ENCODE measurements at regions not wholly inside any gene's neighbourhood (a gene's known extent, or its start where the extent isn't known, plus 50 kb on each side); places are given as distances from the start of the nearest gene placed in this dataset.
"Not testable (repeated sequence)": the region's sequence is repeated elsewhere in the genome, so short reads cannot be mapped to it uniquely, and the experiment has no call there.

DNA sequence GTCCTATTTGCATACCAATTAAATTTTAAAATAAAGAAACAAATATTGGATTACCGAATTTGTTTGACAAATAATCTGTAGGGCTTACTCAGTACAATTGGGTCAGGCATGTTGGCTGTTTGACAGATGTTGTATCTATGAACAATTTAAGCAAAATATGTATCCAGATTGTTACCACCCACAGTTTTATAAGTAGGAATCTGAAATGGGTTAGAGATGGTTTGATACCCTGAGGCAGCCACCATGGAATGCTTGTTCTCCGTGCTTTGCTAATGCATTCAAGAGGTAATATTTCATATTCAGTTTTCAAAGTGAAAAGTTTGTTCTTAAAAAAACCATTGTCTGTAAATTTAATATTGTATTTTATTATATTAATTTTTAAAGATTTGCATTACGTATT, 285.1 kb upstream of the ARRDC3 start:
- DNase-seq, result no peak

DNA sequence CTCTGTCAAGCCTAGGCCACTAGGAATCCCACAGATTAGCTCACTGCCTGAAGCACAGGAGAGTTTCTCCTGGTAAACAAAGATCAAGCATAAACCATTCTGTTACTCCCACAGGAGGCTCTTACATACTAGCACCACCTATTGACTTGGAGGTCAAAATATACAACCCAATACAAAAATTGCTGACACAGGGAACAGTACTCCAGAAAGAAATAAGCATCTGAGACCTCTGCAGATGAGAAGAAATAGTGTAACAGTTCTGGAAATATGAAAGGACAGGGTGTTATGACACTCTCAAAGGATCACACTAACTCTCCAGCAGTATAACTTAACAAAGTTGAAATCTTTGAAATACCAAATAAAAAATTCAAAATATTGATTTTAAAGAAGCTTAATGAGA, 269.6 kb upstream of the ARRDC3 start:
- DNase-seq, result no peak

DNA sequence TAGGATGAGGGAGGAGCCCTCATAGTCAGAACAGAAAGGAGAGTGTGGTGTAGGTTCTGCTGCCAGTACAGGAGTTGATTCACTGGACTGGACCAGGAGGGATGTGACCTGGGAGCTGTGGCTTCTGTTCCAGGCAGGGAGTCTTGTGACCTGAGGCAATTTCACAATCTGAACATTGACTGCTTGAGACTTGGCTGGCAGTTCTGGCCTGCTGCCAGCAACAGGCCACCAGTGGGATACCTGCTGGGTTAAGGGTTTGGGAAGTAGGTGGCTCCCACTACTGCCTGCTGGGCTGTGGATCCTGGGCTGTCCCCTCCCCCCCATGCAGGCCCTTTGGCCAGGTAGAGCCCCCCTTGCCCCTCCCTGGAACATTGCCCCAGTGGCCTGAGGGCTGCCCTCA, 268.6 kb upstream of the ARRDC3 start:
- no peak for DNase-seq

DNA sequence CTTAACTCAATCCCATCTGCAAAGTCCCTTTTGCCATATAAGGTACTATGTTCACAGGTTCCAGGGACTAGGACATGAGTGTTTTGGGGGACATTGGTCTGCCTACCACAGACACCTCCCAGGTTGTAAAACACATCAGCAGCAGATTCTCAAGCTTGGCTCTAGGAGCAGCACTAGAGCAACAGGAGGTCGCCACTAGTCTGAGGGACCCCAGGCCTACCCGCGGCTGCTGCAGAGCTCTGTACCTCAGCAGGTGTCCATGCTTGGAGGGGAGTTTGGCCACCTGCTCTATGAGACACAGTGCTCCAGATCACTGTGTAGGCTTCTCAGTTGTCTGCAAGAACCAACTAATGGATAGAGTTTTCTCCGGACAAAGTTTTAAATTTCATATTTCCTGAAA, 262.2 kb upstream of the ARRDC3 start:
- DNase-seq, result no peak

DNA sequence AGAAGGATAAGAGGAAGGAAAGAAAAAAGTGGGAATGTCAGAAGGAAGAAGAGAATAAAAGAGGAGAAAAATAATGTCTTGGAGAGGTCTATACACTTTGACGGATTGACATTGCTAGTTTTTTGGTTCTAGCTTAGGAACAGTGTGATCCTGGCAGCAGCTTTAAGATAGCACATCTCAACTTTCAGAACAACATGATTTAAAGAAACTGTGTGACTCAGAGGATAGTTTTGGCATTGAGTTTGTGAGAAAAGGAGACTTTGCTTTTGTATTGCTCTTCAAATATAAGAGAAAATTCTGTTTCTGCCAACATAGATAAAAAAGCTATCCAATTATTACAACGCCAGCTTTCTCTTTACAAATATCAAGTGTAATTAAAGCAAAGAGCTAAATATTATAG, 260.7 kb upstream of the ARRDC3 start:
- DNase-seq, result no peak

DNA sequence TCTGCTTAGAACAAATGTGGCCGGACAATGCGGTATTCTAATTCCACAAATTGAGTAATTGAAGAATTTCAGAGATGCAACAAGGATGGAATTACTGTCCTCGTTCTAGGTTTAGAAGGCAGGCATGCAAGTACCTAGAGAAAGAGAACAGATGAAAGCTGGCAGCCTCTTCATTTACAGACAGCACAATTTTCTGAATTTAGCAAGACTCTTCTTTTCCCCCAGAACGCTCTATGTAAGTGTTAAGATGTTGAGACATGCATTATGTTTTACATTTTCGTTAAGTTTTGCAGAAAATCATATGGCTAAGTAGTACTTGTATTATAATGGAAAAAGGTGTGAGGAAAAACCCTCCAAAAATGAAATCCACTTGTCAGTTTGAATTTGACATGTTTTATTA, 259.5 kb upstream of the ARRDC3 start:
- no peak for DNase-seq

DNA sequence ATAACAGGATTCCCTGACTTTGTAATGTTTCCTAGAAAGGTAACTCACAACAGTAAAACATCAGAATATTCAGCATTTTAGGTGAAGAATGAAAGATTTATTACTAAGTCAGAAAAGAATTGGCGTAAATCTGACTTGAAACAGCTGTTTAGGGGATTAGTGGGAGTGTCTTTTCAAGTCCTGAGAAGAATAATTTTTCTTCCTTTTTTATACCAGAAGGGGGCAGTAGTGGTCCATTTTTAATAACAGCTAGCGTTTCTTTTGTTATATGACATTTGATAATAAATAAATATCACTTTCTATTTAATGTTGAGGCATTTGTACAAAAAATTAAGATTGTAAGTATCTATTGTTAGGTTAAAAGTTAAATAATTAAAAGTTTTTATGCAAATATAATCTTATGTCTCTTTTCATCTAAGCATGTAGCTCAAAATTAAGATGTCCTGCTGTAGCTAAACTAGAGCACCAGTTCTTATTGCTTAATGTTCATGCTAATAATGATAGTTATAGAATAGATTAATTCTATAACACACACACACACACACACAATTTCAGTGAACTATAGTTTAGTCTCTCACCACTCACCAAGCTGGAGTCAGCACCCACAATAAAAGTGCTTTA, 258.7 kb upstream of the ARRDC3 start:
- peak in 1 of 56 donors; percentile 10 for DNase-seq

DNA sequence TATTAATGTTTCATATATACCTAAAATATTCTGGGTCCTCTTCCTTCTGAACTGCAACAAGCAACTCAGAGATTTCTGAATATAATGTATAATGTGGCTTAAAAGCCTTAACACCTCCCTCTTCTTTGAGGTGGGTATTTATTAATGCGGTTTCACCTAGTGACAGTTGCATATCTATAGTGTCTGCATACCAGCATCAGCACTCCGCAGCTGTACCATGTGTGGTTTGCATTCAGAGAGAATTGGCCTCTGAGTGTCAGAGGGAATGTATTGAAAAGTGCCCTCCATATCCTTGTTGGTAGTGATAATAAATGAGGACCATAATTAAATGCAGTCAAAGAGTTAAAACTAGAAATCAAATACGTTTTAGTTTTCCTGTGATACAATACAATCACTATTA, 256.6 kb upstream of the ARRDC3 start:
- no peak for DNase-seq

DNA sequence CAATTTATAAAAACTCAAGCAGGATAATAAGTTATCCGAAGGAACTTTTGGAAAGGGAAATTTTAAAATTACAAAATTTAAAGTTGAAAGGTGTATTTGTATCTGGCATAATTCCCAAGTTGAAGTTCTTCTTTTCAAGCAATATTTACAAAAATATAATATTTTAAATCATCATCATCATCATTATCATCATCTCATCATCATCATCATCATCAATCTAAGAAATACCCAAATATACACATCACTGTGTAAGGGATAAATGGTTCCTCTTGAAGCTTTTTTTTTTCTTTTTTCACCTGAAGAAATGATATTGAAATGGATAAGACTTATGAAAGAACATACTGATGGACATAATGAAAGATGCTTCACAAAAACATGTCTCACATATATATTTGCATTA, 254.9 kb upstream of the ARRDC3 start:
- DNase-seq, result no peak

DNA sequence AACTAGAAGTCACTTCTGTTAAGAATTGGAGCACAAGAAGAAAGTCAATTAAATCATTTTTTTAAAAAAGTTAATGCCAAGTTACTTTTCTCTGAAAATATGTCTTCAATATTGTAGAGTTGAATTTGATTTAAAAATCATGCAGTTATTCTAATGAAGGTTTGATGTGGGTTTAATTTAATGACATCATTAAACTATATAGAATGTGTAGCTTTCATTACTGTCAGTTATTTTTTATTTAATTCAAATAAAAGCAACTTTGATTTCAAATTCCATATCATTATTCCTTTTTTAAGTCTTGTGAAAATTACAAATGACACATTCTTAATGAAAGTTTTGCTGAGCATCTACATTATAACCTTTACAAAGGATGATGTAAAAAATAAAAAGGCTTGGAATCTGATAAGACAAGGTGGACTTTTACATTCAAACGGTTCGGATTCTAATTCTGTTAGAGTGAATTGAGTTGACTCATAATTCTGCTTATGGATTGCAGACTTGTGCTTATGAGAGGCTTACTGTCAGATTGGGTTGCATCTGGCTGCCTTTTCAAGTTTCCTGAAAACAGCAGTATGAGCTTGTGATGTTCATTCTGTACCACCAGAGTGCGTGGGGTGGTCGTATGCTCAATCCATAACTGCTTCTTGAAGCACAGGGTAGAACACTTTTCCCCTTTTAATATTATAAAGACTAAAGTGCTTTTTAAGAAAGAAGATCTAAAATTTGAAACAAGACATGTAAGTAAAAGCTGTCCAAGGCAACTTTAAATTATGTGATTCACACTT, 253.0 kb upstream of the ARRDC3 start:
- no peak for DNase-seq

DNA sequence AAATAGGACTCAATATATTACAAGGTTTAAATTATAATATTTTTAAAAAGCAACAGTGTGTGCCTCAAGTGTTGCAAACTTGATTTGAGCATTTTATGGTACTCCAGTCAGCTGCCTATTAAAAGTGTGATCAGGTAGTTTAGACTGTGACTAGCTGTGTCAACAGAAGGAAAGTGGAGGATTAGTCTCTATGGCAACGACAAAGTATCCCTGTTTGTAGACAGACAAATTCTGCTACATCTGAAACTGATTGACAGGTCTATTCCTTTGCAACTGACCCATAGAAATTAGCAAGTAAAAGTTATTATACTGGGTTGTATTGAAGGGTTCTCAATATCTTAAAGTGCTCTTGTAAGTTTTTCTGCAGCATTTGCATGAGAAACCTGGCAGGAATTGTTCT, 249.8 kb upstream of the ARRDC3 start:
- no peak for DNase-seq

DNA sequence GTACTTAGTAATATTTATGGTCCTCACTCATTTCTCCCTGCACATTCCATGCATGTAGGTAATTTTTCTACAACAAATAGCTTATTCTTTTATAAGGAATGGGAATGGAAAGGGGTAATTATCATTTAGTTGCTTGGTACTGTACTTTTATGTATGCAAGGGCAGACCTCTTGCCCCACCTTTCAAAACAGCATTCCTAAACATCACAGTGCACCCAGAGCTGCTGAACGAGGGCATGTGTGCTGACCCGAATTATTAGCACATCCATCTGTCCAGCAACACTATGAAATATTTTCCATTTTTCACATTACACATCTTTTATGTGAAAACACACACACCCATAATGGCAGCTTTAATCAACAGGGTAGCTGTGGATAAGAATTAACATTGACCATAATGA, 228.6 kb upstream of the ARRDC3 start:
- DNase-seq, result no peak

DNA sequence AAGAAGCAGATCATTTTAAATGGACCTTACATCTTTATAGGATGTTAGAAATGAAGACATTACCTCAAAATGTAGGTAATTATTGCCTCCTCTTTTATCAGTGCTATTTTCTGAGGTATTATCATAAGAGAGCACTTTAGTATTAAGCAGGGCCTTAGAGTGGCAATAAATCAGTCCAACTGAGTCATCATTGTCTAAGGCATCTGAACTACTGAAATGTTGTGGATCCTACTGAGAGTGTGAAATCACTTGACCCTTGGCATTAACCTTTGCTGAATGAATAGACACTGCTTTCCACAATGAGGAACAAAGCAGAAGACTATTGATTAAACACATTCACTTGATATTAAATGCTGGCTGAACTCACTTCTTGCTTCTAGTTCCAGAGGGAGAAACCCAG, 224.6 kb upstream of the ARRDC3 start:
- DNase-seq, result no peak

DNA sequence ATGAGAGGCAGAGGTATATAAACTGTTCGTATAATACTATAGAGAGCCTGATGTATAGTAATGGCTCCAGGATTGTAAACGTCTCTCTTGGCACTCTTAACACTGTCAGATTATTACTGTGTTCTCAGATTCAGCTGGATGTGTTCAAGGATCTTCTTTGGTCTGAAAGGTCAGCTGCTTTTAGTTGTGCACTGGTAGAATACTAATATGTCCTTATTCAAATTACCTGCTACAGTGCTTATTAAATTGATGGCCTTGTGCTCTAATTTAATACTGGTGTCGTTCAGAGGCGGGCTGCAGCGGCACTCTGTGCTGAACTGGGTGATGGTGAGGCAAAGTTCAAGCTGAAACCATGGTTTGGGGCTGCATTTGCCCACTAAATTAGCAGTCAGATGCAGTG, 216.7 kb upstream of the ARRDC3 start:
- no peak for DNase-seq

DNA sequence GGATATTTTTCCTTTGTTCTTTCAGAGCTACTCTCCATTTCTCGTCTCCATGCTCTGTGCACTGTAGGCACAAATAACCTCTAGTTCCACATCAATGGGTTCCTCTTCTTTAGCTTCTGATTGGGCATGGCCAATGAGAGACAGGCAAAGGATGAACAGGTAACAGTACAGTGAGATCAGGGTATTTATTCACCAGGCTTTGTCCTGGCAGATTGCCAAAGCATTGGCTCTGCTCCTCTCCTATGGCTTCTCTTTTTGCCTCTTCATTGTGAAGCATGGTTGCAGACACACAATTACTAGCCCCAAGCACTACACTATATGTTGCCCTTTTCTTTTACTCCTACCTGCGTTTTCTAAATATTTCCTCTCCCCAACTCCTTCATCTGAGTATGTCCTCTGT, 215.1 kb upstream of the ARRDC3 start:
- DNase-seq, result no peak

DNA sequence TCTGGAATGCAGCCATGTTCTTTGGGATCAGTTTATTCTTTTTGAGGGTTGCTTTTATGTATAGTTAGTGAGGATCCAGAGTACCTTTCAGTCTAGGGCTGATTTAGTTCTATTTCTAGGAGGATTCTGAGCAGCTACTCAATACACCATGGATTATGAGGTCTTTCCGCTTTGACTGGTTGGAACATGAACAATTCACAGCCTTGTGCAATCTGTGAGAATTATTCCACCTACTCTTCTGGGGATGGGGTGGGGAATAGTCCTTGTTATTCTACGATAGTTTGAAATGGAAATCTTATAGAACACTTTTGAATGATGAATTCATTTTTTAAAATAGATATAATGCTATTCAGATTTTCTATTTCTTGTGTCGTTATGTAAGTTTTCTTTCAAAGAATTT, 212.3 kb upstream of the ARRDC3 start:
- DNase-seq, result no peak

DNA sequence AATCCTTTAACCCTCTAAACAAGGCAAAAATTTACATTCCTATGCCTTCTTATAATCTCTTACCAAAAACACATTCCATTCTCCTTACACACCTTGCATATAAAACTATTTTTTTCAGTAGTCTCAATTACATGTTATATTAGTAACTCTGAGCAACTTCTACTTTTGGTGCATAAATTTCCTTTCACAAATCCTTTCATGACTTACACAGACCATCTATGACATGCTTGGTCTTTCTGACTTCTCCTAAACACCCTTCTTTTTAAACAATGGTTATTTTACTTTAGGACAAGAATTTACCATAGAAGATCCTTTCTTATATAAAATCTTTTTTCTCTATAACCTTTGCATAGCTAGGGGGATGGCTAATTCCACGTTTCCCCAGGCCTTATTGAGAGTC, 208.0 kb upstream of the ARRDC3 start:
- no peak for DNase-seq

DNA sequence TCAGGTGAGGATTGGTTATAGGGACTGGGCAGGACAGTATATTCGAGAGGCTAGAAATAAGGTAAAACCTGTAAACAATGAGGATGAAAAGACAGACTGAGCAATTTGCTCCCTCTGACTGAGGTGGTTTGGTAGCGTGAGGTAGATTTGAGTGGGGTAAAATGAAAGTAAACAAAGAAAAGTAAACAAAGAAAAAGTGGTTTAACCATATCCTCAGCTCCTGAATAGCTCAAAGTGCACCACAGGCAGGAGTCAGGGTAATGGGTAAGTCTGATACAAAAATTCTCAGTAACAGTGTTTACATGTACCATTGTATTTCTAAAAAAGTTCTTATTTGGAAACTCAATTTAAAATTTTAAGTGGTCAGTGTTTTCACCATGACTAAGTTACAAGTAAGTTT, 203.1 kb upstream of the ARRDC3 start:
- DNase-seq, result no peak

DNA sequence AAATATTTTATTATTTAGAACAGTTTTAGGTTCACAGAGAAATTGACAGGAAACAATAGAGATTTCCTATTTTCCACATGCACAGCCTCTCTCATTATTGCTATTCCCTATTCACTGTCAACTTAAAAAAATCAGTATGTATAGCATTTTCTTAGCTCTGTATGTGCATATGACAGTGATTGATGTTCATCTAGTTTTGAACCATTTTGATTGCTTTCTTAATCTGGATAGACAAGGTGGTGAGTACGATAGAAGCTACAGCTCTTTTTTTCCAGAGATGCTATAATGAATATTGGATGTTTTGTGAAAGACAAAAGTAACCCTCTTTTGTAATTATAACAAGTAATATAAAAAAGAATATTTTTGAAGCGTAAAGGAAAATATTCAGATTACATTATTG, 201.2 kb upstream of the ARRDC3 start:
- DNase-seq, result no peak

DNA sequence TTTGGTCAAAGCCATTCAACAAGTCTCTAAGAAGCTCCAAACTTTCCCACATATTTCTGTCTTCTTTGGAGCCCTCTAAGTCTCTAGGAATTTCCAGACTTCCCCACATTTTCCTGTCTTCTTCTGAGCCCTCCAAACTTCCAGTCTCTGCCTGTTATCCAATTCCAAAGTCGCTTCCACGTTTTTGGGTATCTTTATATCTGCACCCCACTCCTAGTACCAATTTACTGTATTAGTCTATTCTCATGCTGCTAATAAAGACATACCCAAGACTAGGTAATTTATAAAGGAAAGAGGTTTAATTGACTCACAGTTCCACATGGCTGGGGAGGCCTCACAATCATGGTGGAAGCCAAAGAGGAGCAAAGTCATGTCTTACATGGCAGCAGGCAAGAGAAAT, 182.9 kb upstream of the ARRDC3 start:
- not testable (repeated sequence) for DNase-seq

DNA sequence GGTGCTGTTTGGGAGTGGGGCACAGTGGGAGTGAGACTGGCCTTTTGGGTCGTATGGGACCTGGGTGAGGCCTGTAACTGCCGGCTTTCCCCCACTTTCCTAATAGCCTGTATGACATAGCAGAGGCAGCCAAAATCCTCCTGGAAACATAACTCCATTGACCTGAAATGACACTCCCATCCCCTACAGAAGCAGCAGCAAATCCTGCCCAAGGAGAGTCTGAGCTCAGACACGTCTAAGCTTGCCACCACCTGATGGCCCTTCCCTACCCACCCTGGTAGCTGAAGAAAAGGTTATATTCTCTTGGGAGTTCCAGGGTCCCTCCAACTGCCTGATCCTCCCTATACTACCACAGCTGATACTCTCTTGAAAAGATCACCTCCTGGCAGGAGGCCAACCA, 179.8 kb upstream of the ARRDC3 start:
- no peak for DNase-seq

DNA sequence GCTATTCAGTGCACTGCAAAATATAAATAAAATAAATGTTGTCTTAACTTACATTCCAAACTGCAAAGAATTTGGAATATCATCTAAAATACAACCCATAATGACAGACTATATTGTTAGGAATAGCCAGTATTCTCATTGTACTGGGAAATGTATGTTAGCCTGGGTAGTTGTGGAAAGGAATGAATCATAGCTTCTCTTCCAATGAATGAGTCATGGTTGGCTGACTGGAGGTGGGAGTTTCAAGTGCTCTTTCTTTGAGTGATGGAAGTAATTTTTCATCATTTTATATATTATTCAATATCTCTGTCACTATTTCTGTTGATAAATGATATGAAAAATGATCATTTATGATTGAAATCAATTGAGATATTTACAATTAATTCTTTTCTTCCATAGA, 158.6 kb upstream of the ARRDC3 start:
- DNase-seq, result no peak

DNA sequence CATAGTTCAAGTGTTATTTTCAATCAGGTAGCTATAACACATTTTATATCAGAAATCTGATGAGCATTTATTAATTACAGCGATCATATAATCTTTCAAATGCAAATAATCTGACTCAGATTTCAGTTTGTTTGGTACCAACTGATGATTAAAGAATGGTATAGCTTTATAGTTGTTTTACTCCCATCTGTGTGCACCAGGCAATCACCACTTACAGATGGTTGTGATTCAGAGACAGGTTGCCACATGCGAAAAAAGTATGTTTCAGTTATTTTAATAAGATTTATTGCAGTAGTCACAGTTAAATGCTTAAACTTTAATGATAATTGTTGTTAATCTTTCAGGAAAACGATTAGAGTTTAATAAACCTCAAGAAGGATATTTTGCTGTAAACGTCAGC, 155.1 kb upstream of the ARRDC3 start:
- no peak for DNase-seq

DNA sequence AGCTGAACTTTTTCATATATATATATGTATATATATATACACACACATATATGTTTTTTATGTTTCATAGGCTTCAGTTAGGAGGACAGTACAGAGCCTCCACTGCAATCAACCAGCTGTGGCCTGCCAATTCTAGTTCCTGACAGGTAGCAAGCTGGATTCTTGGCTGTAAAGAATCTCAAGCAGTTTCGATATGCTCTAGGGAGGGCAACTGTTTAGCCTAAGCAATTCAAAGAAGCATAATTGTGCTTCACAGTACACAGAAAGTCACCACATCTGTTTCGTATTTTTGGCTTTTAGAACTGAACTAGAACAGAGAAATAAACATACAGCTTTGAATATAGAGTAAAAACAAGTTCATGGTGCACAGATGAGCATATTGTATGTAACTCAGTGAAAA, 152.4 kb upstream of the ARRDC3 start:
- no peak for DNase-seq

Measured in amygdala (tissue), 56 donors.